Erythroblast (primary cell): ENCODE measurements at regions not wholly inside any gene's neighbourhood (a gene's known extent, or its start where the extent isn't known, plus 50 kb on each side); places are given as distances from the start of the nearest gene placed in this dataset.

Experiments
- DNase-seq, 2 experiments: peaks; one replicate each; lab custom pipeline; 2025; lab: John Stamatoyannopoulos, UW
- GATA1 ChIP-seq: IDR thresholded peaks from 2 replicates; pipeline ENCODE4 v1.6.1; 2011; ENCODE audit warnings: low read depth, mild to moderate bottlenecking, control low read depth, low read length, moderate library complexity
- POLR2A ChIP-seq: IDR thresholded peaks from 2 replicates; pipeline ENCODE4 v1.6.1; 2011; ENCODE audit warnings: mild to moderate bottlenecking, low read length

- DNase-seq, result no peak
- no peak for TF ChIP-seq GATA1
- TF ChIP-seq POLR2A, result no peak
Measured at GRCh38 chr11:11137339-11137738, 215.7 kb downstream of the CSNK2A3 start.

- no peak for TF ChIP-seq POLR2A
- no peak for TF ChIP-seq GATA1
- no peak for DNase-seq
Measured at GRCh38 chr11:11135820-11136476, 217.1 kb downstream of the CSNK2A3 start.

GRCh38 chr11:11129118-11129517 lies 223.9 kb downstream of the CSNK2A3 start:
- TF ChIP-seq GATA1 (no peak), POLR2A (no peak)

GRCh38 chr11:11125618-11126017 lies 227.4 kb downstream of the CSNK2A3 start:
- TF ChIP-seq POLR2A, result no peak
- TF ChIP-seq GATA1, result no peak
- no peak for DNase-seq

More at GRCh38 chr11:11129118-11129517, 223.9 kb downstream of the CSNK2A3 start:
- DNase-seq, result no peak

GRCh38 chr11:11122749-11123148 lies 230.3 kb downstream of the CSNK2A3 start:
- DNase-seq, result no peak
- TF ChIP-seq POLR2A (no peak), GATA1 (no peak)

- DNase-seq, result no peak
Measured at GRCh38 chr11:11119917-11120316, 233.1 kb downstream of the CSNK2A3 start.

GRCh38 chr11:11117730-11118129 lies 235.3 kb downstream of the CSNK2A3 start:
- no peak for DNase-seq
- TF ChIP-seq POLR2A (no peak), GATA1 (no peak)

More at GRCh38 chr11:11119917-11120316, 233.1 kb downstream of the CSNK2A3 start:
- no peak for TF ChIP-seq POLR2A
- TF ChIP-seq GATA1, result no peak

GRCh38 chr11:11115475-11115874 lies 237.6 kb downstream of the CSNK2A3 start:
- TF ChIP-seq GATA1 (no peak), POLR2A (no peak)
- DNase-seq, result no peak

- no peak for DNase-seq
- no peak for TF ChIP-seq POLR2A
- TF ChIP-seq GATA1, result no peak
Measured at GRCh38 chr11:11113626-11114025, 239.4 kb downstream of the CSNK2A3 start.

- no peak for DNase-seq
- TF ChIP-seq POLR2A, result no peak
Measured at GRCh38 chr11:11108026-11108425, 245.0 kb downstream of the CSNK2A3 start.

GRCh38 chr11:11107076-11107723 lies 245.8 kb downstream of the CSNK2A3 start:
- TF ChIP-seq POLR2A (no peak), GATA1 (no peak)
- DNase-seq, result no peak

GRCh38 chr11:11105361-11105760 lies 247.5 kb upstream of the ZBED5 start:
- TF ChIP-seq POLR2A (no peak), GATA1 (no peak)
- no peak for DNase-seq

GRCh38 chr11:11095831-11096723 lies 238.2 kb upstream of the ZBED5 start:
- TF ChIP-seq GATA1 (no peak), POLR2A (no peak)
- no peak for DNase-seq

- DNase-seq, result no peak
- no peak for TF ChIP-seq GATA1
- TF ChIP-seq POLR2A, result no peak
Measured at GRCh38 chr11:11090495-11090894, 232.6 kb upstream of the ZBED5 start.
